ENCODE measurements at regions not wholly inside any gene's neighbourhood (a gene's known extent, or its start where the extent isn't known, plus 50 kb on each side); places are given as distances from the start of the nearest gene placed in this dataset.

GRCh38 chr13:47119575-47120235 lies 222.9 kb upstream of the HTR2A start:
- Histone ChIP-seq H3K27me3 (ENCODE audit: control insufficient read depth in 2 of 2, insufficient read depth in 2 of 2, low read length in 2 of 2) (no peaks in the 10 kb centered on the region), H3K4me1 (ENCODE audit: control insufficient read depth, extremely low read depth, insufficient read depth, low read length) (no peaks in the 10 kb centered on the region), H4K20me1 (replicated peaks; ENCODE audit: control insufficient read depth, extremely low read depth, insufficient read depth, low read length) (no peaks in the 10 kb centered on the region), H3K36me3 (ENCODE audit: control insufficient read depth in 2 of 2, extremely low read depth in 1 of 2, insufficient read depth in 2 of 2, low read length in 2 of 2) (no peaks in the 10 kb centered on the region), H3K27ac (ENCODE audit: insufficient read depth, low read depth, low read length) (no peak overlapping the region), H3K4me2 (ENCODE audit: insufficient read depth, low read length) (no peak overlapping the region), H3K9me1 (replicated peaks; ENCODE audit: control insufficient read depth, extremely low read depth, insufficient read depth, low read length) (no peaks in the 10 kb centered on the region), H3K9me3 (replicated peaks; ENCODE audit: control insufficient read depth, insufficient read depth, low read length) (peaks cover 2% of the 10 kb centered on the region), H2AFZ (ENCODE audit: low read depth, low read length) (no peak overlapping the region), H3K79me2 (ENCODE audit: control insufficient read depth, insufficient read depth, low read length) (no peaks in the 10 kb centered on the region), H3K4me3 (replicated peaks in 1 of 3; ENCODE audit: insufficient read depth in 1 of 3, low read depth in 1 of 3, low read length in 3 of 3) (no peak overlapping the region), H3K9ac (replicated peaks; ENCODE audit: extremely low read depth, insufficient read depth, low read length) (no peak overlapping the region)
- no peak for TF ChIP-seq GATA2 (IDR thresholded peaks at IDR 0.05; ENCODE audit: insufficient read depth, insufficient read length, low read depth, low read length)
- no peak for TF ChIP-seq MAX (IDR thresholded peaks at IDR 0.05; ENCODE audit: insufficient read depth, insufficient read length)
- TF ChIP-seq CTCF (IDR thresholded peaks at IDR 0.05; ENCODE audit: extremely low read depth in 1 of 2, insufficient read depth in 1 of 2, low read depth in 1 of 2, low read length in 2 of 2), result no peak
- TF ChIP-seq POLR2A (IDR thresholded peaks at IDR 0.05; ENCODE audit: low read depth, low read length), result no peak
- TF ChIP-seq JUN (IDR thresholded peaks at IDR 0.05; ENCODE audit: borderline replicate concordance, insufficient read depth, insufficient read length, low read depth), result no peak
- TF ChIP-seq EZH2 (IDR thresholded peaks at IDR 0.05; ENCODE audit: borderline replicate concordance, low read depth, low read length, severe bottlenecking), result no peak
- TF ChIP-seq POLR2AphosphoS5 (IDR thresholded peaks at IDR 0.05; ENCODE audit: insufficient read depth, low read depth, low read length), result no peak
- TF ChIP-seq FOS (IDR thresholded peaks at IDR 0.05; ENCODE audit: borderline replicate concordance, insufficient read depth, low read length), result no peak
- no peak for TF ChIP-seq MYC (IDR thresholded peaks at IDR 0.05; ENCODE audit: low read depth, low read length)
- FAIRE-seq (no peak), DNase-seq (ENCODE audit: low read depth, low spot score) (no peak)
- dilution Hi-C loops (cut with MboI; ENCODE audit: extremely low pct_ligation_motif_present, low sequenced_read_pairs), result no loop called here
- CTCF ChIA-PET, result no interaction called here
- no TSS peak for BruUV-seq (replicated peaks)
- intact Hi-C loops (cut with micrococcal nuclease), result no loop called here
- POLR2A ChIA-PET, result no interaction called here
